NCI-H69 (cell line): ENCODE measurements at regions not wholly inside any gene's neighbourhood (a gene's known extent, or its start where the extent isn't known, plus 50 kb on each side); places are given as distances from the start of the nearest gene placed in this dataset.
"Not testable (repeated sequence)": the region's sequence is repeated elsewhere in the genome, so short reads cannot be mapped to it uniquely, and the experiment has no call there.

ENCODE experiments used
- DNase-seq: peaks from one replicate; lab custom pipeline; 2025; lab: John Stamatoyannopoulos, UW

DNA sequence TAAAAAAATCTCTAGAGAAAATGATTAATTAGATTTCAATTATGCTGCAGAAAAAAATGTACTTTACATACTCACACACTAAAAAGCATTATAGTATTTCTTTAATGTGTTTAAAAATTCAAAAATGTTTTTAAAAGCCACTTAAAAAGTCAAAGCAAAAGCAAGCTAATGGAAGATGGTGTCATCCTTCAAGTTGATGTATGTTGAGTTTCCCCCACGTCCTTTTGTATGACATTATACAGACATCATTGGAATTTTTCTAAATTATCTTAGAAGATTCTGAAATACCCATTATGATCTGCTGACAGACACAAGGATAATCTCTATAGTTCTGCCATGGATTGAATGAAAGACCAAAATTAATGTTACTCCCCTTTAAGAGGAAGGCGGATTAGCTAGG, 393.7 kb upstream of the TENM3 start:
- DNase-seq, result no peak

DNA sequence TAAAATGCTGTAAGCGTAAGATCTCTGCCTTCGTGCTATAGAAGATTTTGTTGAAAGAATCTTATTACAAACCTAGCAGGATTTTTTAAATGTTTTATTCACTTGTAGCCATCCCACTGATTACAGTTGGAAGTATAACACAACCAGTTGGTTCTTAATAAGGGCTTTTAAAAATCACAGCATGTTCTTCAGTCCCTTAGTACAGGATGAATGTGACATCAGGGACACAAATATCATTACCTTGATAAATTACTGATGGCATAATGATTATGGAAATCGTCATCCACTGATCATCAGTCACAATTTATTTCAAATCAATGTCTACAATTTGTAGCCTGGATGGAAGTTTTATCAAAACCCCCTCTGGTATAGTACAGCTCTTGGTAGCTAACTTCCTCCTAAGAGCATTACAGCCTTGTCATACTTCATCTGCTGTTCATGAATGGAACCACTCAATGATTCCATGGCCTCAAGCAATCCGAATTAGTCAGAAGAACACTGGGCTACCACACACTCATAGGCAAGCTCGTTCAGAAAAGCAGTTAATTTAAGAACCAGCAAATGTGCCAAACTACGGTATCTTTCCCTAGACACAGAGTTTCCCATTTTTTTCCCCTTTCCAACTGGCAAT, 389.2 kb upstream of the TENM3 start:
- no peak for DNase-seq

DNA sequence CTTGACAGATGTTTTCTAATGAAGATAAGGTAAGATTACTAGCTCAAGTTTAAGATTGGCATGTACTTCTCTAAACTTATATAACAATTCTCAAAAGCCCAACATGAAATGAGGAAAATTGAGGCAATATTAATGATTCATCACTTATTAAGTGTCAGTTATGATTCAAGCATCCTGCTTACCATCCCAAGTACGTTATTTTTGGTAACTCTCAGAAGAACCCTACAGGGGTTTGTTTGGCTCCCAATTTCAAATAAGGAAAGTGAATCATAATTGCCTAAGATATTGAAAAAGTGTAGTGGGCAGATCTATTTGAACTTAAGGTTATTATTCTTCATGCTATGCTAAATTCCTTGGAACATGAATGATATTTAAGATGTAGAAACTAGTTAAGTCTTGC, 387.9 kb upstream of the TENM3 start:
- DNase-seq, result no peak

DNA sequence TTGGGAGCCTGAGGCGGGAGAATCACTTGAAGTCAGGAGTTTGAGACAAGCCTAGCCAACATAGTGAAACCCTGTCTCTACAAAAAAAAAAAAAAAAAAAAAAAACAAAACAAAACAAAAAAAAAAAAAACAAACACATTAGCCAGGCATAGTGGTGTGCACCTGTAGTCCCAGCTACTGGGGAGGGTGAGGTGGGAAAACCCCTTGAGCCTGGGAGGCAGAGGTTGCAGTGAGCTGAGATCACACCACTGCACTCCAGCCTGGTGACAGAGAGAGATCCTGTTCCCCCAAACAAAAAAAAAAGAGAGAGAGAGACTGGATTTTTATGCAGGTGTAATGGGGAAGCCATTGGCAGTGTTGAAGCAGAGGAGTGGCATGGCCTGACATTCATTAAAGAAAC, 385.7 kb upstream of the TENM3 start:
- not testable (repeated sequence) for DNase-seq

DNA sequence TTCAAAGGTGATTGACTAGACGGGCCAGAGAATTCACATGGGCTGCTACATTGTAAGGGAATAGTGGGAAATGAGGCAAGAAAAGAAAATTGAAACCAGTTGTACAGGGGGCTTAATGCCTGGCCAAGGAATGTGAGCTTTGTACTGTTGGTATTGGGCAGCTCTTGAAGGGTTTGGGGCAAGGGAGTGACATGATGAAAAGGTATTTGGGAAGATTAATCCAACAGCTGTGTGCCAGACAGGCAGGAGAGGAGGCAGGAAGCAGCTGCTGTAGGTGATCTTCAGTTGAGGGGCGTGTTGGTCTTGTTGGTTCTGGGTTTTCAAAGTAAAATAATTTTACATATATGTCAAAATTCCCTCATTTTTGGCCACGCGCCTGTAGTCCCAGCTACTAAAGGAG, 384.5 kb upstream of the TENM3 start:
- DNase-seq, result peak; percentile 31

DNA sequence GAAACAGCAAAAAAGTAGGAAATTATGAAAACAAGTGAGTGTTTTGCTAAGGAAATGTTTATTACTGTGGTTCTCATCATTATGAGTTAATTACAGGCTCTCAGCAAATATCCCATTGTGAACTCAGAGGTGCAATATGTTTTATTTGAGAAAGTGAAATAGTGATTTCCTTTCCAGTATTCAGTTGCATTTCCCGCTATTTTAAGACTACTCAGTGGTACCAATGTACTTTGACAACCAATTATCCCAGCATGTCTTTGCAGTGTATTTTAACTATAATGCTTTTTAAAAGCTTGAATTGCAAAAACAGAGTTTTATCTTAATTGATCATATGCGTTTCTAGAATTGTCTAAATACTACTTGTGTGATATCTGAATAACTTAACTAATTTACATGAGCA, 383.8 kb upstream of the TENM3 start:
- DNase-seq, result peak; percentile 42

DNA sequence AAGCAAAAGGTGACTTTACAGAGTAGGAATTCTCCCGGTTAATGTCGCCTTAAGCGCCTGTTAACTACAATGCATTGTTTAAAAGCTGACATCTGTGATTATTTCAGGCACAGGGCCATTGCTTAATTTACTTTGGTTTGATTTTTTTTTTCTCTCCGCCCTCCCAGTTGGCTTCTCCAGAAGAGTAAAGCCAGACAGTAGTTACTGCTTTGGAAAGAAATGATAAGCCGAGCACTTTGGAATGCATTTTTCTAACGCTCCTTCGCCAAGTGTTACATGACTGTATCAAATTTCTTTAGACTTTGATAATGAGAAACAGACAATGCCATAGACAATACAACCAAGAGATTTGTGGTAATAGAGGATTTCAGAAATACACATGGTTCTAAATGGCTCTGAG, 383.0 kb upstream of the TENM3 start:
- DNase-seq, result peak; percentile 82

DNA sequence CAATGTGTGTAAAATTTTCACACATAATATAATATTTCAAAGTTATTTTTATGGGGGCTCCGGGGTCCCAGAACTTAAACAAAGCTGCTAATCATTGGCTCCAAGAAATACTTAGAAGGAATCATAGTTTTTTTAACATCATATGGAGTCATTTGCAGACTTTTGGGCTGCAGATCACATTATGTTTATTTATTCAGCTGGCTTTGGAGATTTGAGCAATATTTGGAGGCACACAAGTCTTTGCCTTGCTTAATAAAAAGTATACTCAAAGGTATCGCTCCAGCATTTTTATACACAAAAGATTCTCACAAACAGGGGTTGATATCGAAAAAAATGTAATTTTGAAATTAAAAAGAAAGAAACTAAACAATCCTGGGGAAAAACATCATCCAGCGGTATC, 382.5 kb upstream of the TENM3 start:
- no peak for DNase-seq

DNA sequence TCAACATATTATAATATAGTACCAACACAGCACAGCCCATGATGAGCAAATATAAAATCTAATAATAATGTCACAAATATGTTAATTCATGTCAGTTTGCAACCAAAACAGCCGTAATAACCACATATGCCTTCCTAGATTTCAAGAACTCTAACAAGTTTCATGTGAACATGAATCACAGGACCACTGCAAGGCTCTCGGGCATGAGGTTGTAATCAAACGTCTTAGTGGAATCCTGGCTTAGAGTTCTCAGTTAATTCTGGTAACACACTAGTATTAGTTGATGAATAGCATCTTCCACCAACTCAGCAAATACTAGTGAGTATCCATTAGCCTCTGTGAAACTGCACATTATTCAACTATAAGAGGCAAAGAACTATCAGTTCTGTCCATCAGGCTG, 379.3 kb upstream of the TENM3 start:
- no peak for DNase-seq

DNA sequence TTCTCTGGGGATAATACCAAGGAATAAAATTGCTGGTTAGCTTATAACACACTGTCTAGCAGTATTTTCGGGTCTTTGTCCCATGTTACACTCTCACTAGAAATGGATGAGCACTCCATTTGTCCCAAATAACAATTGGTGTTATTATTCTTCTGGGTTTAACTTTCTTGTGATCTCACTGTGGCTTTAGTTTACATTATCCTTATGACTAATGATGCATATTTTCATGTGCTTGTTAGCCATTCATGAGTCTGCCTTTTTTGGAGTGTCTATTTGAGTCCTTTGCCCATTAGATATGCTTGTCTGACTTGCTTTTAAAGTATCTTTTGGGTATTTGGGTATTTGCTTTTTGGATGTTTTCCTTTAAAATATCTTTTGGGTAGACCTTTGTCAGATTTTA, 372.9 kb upstream of the TENM3 start:
- no peak for DNase-seq

DNA sequence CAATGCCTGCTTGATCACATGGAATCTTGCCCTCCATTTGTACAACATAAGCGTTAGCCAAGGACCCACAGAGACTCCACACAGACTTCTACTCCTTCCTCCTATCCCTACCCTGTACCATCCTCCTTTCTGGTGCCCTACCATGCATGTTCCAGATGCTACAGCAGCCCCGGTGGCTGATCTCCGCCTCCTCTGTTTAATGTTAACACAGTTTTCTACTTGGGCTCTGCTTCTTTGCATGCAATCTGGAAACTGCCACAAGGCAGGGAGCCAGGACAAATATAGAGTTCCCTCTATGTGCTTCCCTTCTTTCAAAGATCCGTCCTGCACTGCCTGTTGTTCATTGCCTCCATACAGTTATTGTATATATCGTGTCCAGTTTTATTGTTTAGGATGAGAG, 368.6 kb upstream of the TENM3 start:
- no peak for DNase-seq

DNA sequence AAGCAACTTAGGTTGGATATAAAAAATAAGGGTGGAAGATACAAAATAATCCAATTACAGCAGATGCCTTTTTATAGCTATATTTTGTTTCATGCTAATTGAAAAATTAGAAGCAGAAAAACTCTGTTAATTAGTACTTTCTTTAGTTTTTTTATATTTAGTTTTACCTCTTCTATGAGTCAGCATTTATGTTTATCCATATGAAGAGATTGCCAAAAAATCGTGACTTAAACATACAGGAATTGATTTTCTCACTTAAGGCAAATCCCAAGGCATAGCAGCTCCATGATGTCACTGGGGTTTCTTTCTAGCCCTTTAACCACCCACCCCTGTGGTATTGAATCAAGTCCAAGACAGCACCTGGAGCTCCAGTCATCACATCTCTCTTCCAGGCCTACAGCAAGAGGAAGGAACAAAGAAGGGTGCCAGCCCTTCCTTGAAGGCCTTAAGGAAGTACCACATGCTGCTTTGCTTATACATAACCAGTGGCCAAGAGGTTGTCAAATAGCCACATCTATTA, 365.8 kb upstream of the TENM3 start:
- peak; percentile 10 for DNase-seq

DNA sequence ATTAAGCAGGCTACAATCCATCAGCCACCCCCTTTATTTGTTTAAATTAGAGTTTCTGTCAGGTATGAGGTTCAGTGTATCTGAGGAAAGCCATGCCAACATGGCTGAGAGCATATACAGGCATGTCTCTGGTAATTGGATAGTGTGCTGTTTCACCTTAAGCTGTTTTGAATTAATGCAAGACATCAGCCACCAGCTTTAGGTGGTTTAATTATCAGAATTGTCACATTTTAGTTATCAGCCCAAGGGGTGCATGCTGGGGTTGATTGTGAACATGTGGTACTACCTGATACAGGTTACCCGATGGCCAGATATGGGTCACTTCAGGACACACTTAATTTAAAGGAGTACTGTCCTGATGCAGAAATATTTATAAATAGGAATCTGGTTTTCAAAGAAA, 353.2 kb upstream of the TENM3 start:
- no peak for DNase-seq

DNA sequence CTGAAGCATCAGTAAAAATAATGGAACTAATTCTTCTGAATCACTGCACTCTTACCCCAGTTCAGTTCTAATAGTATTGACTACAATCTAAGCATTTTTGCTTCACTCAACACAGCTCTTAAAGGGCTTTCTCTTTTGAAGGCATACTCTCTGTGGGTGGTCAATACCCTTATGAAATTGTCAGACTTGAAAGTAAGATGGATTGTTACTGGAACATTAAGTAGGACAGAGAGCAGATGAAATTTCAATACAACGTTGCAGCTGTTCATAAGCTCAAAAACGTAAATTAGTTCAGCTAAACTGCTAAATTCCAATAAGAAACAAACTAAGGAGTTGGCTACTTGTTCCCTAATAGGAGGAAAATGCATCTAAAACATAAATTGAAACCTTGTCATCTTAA, 352.3 kb upstream of the TENM3 start:
- DNase-seq, result peak; percentile 3

DNA sequence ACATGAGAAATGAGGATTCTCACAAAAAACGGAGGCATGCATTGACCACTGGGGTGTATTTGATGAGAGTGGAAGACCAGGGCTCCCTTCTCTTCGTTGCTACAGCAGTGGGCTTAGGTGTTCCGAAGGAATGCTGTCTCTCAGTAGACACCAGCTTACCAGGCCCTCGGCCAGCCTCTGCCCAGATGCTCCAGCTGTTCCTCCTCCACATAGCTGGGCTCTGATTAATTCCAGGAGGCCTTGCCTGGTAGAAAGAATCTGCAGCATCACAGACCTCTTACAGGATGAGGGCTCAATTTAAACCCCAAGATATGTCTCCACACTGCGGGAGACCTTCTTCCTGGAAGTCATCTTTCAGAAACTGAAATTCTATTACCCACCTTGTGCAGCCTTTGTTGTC, 346.6 kb upstream of the TENM3 start:
- DNase-seq, result no peak

DNA sequence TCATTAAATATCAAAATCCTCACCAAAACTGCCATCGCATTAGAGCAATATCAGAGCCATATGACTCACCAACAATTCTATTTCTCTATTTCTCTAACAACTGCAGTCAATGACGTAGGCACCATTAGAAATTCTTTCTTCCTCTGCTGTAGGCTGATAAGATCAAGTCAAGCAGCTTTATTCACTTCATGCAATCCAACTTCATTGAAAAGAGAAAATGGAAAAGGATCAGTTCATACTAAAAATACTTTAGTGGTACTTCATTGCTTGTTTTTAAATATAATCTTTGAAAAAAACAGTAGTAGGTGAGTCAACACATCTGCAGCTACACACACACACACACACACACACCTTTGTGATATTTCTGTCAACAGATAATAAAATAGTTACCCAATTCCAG, 345.3 kb upstream of the TENM3 start:
- DNase-seq, result no peak

DNA sequence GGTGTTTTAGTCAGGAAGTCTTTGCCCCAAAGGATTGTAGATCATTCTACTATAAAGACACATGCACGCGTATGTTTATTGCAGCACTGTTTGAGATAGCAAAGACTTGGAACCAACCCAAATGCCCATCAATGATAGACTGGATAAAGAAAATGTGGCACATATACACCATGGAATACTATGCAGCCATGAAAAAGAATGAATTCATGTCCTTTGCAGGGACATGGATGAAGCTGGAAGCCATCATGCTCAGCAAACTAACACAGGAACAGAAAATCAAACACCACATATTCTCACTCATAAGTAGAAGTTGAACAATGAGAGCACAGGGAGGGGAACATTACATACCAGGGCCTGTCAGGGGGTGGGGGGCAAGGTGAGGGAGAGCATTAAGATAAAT, 340.8 kb upstream of the TENM3 start:
- not testable (repeated sequence) for DNase-seq

DNA sequence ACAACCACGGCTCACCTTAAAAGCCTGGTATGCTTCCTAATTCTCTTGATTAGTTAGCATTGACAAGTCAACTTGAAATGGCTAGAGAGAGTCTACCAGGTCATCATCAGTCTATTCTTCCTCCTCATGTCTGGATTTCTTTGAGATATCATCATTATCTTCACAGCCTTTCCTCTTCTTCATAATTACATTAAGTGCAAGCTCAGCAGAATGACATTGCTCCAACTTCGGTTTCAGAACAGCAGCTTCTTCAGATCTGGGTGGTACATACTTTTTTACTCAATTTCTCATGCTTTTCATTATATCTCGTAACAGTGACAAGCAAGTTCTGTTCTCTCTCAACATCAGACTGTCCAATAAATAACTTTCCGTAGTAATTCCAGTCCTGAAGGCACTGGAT, 337.5 kb upstream of the TENM3 start:
- DNase-seq, result no peak

DNA sequence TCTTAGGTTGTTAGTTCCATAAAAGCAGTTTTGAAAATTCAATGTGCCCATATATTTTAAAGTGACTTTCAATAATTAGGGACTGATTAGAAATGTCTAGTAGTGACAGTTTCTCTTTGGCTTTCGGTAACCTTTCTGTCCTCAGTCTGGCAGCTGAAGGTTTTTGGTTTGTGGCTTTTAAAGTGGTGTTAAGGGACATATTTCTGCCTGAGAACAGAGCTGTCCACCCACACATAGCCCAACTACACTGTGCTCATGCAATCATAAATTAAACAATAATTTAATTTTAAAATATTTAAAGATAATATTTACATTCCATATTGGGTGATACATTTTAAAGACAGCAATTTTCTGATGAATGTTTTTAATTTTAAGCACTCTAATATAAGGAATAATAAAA, 335.0 kb upstream of the TENM3 start:
- no peak for DNase-seq

DNA sequence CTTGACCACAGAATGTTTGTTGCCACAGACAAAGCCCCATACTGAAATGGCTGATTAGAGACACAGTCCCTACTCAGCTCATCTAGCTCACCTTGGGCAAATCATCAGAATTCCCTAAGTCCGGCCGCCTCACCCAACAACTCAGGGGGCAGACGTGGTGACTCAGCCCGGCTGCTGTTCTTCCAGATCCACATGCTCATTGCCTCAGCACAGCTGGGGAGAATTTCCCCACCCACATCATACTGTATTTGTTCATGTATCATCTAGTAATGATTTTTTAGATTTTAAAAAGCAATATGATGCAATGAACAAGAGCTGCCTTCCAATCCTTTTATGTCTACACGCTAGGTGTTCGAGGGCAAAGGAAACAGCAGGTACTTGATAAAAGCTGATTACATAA, 333.8 kb upstream of the TENM3 start:
- DNase-seq, result peak; percentile 2

DNA sequence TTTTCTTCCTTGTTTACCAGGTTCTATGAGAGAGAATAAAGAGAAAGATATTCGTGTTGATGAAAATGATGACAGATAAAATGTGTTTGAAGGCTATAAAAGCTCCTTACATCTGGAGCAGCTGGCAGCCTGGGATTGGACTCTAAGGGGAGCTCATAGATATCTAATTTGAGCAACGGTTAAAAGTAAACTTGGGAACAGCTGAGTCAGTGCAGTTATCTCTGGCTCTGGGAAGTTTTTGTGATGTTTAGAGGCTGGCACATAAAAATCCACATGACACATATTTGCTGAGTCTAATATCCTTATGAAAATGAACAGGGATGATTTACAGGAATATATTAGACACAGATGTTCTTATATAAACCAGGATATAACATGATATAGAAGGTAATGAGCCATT, 331.8 kb upstream of the TENM3 start:
- DNase-seq, result no peak

DNA sequence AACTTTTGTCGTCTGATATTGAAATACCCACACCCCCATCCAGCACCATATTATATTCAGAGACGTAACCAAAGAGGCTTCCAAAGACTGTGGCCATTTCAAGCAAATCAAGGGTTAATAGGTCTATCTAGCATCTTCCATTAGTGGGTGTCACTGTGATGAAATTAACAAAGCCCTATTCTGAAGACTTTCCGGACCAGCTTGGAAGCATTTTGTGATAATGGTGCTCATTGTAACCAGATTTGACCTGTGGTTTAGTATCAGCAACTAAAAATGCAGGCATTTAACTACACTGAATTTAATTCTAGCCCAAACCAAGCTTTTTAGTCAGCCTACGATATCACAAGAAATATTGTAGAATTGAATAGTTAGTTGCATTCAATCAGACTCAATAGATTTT, 309.7 kb upstream of the TENM3 start:
- DNase-seq, result no peak

DNA sequence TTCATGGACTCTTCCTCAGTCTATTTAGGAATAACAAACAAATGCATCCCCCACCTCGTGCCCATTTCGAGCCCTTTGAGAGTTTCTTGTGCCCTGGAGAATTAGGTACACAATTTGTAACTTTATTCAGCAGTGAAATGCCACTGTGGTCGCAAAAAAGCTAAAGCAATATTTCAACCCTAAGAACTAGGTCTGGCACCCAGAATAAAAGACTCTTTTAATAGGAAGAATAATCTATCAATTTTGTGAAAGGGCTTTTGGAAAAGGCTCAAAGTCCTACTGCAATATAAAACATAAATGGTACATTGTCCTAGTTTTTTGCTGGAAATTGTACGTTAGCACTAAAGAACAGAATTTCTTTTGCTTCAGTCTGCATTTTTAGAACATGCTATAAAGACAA, 304.6 kb upstream of the TENM3 start:
- DNase-seq, result no peak

DNA sequence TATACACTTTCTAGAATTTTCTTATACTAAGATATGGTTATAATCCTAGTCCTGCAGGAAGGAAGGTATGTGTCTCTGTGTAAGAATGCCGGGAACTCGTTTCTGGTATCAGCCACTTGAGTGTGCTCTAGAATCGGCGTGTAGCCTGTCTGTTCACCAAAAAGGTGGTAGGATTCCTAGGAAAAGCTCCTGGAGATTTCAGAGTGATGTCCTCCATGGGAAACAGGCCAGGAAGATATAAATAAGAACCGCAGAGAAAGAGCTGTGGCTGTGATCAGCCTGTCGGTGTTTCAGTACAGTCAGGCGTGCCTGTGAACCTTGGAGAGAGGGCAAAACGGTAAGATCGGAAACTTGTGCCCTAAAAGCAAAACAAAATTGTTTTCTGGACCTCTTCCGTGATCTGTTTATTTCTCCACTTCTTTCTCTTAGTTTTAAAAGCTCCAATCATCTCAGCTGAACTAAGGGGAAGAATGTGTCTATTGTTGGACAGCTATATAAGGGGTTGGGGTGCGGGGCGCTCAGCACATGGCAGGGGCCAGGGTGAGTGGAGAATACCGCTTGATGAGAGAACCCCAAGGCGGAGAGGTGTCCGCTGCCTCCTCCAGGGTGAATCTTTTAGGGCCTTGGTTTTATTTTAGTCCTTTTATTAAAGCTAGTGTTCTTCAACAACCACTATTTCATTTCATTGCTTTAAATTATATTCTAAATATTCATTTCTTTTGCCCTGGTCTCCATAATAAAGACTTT, 303.8 kb upstream of the TENM3 start:
- DNase-seq, result no peak
